Astrocyte of the cerebellum (primary cell): ENCODE measurements at regions not wholly inside any gene's neighbourhood (a gene's known extent, or its start where the extent isn't known, plus 50 kb on each side); places are given as distances from the start of the nearest gene placed in this dataset.
A peak's percentile ranks its signal among the peaks of the same experiment; 100 is the strongest.

ENCODE experiments used
- DNase-seq: peaks from one replicate; pipeline ENCODE4 v3.0.0-alpha.2; 2011; ENCODE audit warnings: low read depth
- H3K4me3 ChIP-seq: 2 replicates; pipeline ENCODE4 v1.5.1; 2011; ENCODE audit warnings: mild to moderate bottlenecking, low read depth, low read length, moderate library complexity
- in situ Hi-C: cut with HindIII; loops from 2 replicates; pipeline ENCODE4 v1.10.0; 2017; ENCODE audit warnings: low sequenced_read_pairs
- TF ChIP-seq, protein P1 (sequence below): IDR thresholded peaks from 2 replicates; pipeline ENCODE4 v1.5.1; 2012; ENCODE audit warnings: low read length, low read depth, moderate library complexity, mild to moderate bottlenecking; ENCODE audit errors: missing control alignments

- TF ChIP-seq, protein P1, sequence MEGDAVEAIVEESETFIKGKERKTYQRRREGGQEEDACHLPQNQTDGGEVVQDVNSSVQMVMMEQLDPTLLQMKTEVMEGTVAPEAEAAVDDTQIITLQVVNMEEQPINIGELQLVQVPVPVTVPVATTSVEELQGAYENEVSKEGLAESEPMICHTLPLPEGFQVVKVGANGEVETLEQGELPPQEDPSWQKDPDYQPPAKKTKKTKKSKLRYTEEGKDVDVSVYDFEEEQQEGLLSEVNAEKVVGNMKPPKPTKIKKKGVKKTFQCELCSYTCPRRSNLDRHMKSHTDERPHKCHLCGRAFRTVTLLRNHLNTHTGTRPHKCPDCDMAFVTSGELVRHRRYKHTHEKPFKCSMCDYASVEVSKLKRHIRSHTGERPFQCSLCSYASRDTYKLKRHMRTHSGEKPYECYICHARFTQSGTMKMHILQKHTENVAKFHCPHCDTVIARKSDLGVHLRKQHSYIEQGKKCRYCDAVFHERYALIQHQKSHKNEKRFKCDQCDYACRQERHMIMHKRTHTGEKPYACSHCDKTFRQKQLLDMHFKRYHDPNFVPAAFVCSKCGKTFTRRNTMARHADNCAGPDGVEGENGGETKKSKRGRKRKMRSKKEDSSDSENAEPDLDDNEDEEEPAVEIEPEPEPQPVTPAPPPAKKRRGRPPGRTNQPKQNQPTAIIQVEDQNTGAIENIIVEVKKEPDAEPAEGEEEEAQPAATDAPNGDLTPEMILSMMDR: no peak
- in situ Hi-C loops: no loop called here
- H3K4me3 ChIP-seq: no peak overlapping the region
- DNase-seq: no peak
These were observed 1004.2 kb downstream of the PCDH18 start for GRCh38 chr4:136528131-136528530.

GRCh38 chr4:136526517-136526916 is 1005.8 kb downstream of the PCDH18 start:
- TF ChIP-seq, protein P1: no peak
- H3K4me3 ChIP-seq: no peak overlapping the region
- no peak for DNase-seq
- in situ Hi-C loops: no loop called here

DNA sequence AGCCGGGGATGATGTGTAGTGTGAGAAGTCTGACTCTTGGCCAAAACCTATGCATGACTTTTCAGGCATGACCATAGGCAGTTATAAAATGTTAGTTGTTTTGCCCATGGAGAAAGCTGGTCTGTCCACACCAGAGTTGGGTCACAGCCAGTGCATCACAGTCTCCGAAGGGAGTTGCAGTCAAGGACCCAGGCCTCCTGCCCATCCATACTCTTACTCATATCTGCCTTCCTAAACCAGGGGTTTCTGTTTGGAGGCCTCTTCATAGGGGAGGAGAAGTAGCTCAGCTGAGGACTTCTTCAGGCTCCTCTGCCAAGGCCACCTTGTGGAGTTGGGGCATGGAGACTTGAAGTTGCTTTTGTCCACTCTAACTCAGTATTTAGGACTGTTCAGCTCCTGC is 1008.3 kb downstream of the PCDH18 start:
- in situ Hi-C loops: no loop called here
- no peak overlapping the region for H3K4me3 ChIP-seq
- DNase-seq: no peak
- TF ChIP-seq, protein P1: no peak

DNA sequence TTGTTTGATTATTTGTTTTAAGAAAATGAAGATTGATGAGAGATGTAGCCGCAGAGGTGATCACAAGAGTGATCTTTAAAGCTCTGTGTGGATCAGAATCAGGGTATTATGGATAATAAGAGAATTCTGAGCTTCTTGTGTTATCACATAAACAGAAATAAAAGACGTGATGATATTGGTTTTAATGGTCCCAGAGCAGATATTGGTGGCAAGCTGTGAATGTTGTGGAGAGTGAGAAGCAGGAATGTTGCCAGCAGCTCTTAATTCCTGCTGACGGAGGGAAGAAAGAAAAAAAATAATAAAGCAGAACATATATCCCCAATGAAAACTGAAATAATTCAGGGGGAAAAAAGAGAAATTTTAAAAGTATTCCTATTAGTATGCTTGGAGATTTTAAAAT is 1015.9 kb downstream of the PCDH18 start:
- TF ChIP-seq, protein P1: no peak
- no peak for DNase-seq
- in situ Hi-C loops: no loop called here
- no peak overlapping the region for H3K4me3 ChIP-seq

DNA sequence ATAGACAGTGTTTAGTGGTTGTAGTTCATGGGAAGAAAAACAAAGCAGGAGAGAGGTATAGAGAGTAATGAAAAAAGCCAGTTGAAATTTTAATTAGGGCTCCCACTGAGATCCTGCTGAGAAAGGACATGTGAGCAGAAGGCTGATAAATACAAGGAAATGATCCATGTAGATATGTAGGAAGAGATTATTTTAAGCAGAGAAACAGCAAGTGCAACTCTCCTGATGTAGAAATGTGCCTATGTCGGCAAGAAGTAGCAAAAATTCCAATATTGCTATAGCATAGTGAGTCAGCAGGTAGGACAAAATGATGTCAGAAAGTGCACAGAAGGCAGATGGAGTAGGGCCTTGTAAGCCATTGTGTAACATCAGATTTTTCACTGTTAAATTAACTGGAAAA is 1027.3 kb downstream of the PCDH18 start:
- peak; percentile 1 for DNase-seq
- in situ Hi-C loops: loop anchor here (5.0 kb wide), 1 partner anchor 103 kb away; no protein-coding TSS in a partner anchor
- no peak overlapping the region for H3K4me3 ChIP-seq
- TF ChIP-seq, protein P1: no peak

DNA sequence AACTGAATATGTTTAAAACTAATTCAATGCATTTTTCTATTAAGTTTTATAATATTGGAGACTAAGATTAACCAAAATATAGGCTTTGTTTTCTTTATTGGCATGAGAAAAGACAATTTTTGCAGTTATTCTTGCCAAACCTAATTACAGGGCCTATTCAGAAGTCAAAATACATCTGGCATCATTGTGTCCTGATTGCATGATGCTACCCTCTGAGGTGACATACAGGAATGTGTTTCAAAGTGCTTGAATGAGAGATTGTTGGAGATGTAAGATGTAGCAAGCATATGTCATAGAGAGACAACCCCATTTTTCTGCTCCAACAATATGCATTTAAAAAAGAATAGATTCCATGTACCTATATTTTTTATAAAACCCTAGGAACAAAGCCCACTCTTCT is 1036.4 kb downstream of the PCDH18 start:
- TF ChIP-seq, protein P1: no peak
- no peak overlapping the region for H3K4me3 ChIP-seq
- DNase-seq: no peak
- in situ Hi-C loops: no loop called here

DNA sequence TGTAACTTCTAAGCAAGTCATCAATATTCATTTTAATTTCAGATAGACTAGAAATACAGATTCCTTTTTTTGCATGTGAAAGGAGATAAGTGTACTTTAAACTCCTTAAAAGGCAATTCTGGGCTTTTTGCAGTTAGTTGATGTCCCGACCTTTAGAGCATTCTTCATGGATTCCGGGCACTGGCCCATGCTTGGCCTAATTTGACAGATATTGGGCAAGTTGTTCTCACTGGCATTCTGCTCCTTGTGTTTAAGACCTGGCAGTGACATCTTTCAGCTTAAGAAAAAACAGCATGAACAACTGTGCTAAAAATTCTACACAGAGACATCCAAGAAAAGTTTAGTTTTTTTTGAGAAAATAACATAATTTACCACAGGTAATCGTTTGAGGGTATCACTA is 1037.2 kb downstream of the PCDH18 start:
- TF ChIP-seq, protein P1: no peak
- in situ Hi-C loops: no loop called here
- DNase-seq: no peak
- no peak overlapping the region for H3K4me3 ChIP-seq
